GM12878 (cell line): ENCODE measurements at regions not wholly inside any gene's neighbourhood (a gene's known extent, or its start where the extent isn't known, plus 50 kb on each side); places are given as distances from the start of the nearest gene placed in this dataset.

Experiments used
- ATAC-seq: fragments of 200-7000 bp; cut with Tn5 transposase; 3 replicates; pipeline ENCODE4 v1.9.1; 2020; ENCODE audit warnings: mild to moderate bottlenecking, moderate library complexity
- BruUV-seq: library from RNA; stranded (reverse); fragments of 400-500 nt; replicated peaks from 2 replicates; lab custom pipeline; 2021; lab: Mats Ljungman, UMichigan
- CTCF ChIA-PET: fragments of 300-600 bp; sonication (Branson Sonifier 250); formaldehyde crosslinking; extraction: SDS; loops from one replicate; lab custom pipeline; 2021; ENCODE audit warnings: inconsistent platforms; lab: Yijun Ruan, JAX
- POLR2A ChIA-PET: fragments of 350-600 bp; formaldehyde crosslinking; extraction: SDS; loops from one replicate; lab custom pipeline; 2021; ENCODE audit warnings: inconsistent platforms; lab: Charles Lee
- RAD21 ChIA-PET: fragments of 300-600 bp; sonication (Branson Sonifier 250); formaldehyde crosslinking; loops from one replicate; lab custom pipeline; 2023; ENCODE audit warnings: antibody characterized with exemption; ENCODE audit not compliant: unreplicated experiment; lab: Charles Lee
- SMC1A ChIA-PET: fragments of 300-600 bp; sonication (Branson Sonifier 250); formaldehyde crosslinking; loops from one replicate; lab custom pipeline; 2023; ENCODE audit not compliant: unreplicated experiment, uncharacterized antibody; lab: Charles Lee
- DNase-seq: peaks from one replicate; pipeline ENCODE4 v3.0.0-alpha.2; 2011; ENCODE audit warnings: low read depth, low spot score
- FAIRE-seq: peaks from 3 replicates; lab custom pipeline; 2011; peaks lifted over from hg19 to GRCh38; lab: Jason Lieb, UNC
- H2AFZ ChIP-seq: 2 replicates; pipeline ENCODE4 v1.6.0; 2011; ENCODE audit warnings: low read depth, low read length, control low read depth; ENCODE audit not compliant: control insufficient read depth
- H3K27ac ChIP-seq: 2 replicates; pipeline ENCODE4 v1.5.1; 2011; ENCODE audit warnings: control low read depth; ENCODE audit not compliant: control insufficient read depth, insufficient read depth
- H3K27me3 ChIP-seq, 2 experiments: replicated peaks in 1 of 2; 2 replicates each; pipeline versions ENCODE4 v1.6.0 to v1.6.1; 2011; ENCODE audit warnings: low read length in 1 of 2; ENCODE audit not compliant: control insufficient read depth in 2 of 2, insufficient read depth in 2 of 2
- H3K36me3 ChIP-seq, 2 experiments: 2 replicates each; pipeline ENCODE4 v1.5.1; 2011; ENCODE audit warnings: low read length in 1 of 2; ENCODE audit not compliant: control insufficient read depth in 2 of 2, insufficient read depth in 2 of 2
- H3K4me1 ChIP-seq: 2 replicates; pipeline ENCODE4 v1.6.1; 2011; ENCODE audit warnings: mild to moderate bottlenecking, low read length, moderate library complexity, mixed read lengths; ENCODE audit not compliant: control insufficient read depth, insufficient read depth
- H3K4me2 ChIP-seq: 2 replicates; pipeline ENCODE4 v1.6.0; 2011; ENCODE audit warnings: control low read depth; ENCODE audit not compliant: control insufficient read depth, insufficient read depth
- H3K4me3 ChIP-seq: fragments of 200-600 bp; sonication (generic); 2 replicates; pipeline ENCODE4 v1.5.1; 2016
- H3K79me2 ChIP-seq: 2 replicates; pipeline ENCODE4 v1.6.0; 2011; ENCODE audit warnings: low read length; ENCODE audit not compliant: control insufficient read depth, insufficient read depth
- H3K9ac ChIP-seq: 2 replicates; pipeline ENCODE4 v1.8.0; 2011; ENCODE audit warnings: low read length, control low read depth, mixed read lengths; ENCODE audit not compliant: control insufficient read depth, insufficient read depth
- H3K9me3 ChIP-seq: replicated peaks from 3 replicates; pipeline ENCODE4 v1.5.1; 2011; ENCODE audit warnings: mild to moderate bottlenecking, low read length; ENCODE audit not compliant: control insufficient read depth, insufficient read depth
- H4K20me1 ChIP-seq: 2 replicates; pipeline ENCODE4 v1.6.0; 2011; ENCODE audit not compliant: control insufficient read depth, insufficient read depth
- FOXM1 ChIP-seq: IDR thresholded peaks from 2 replicates; pipeline ENCODE4 v1.6.1; 2012; ENCODE audit warnings: low read depth, mild to moderate bottlenecking, inconsistent platforms, low read length, moderate library complexity
- GABPA ChIP-seq: IDR thresholded peaks from 2 replicates; pipeline ENCODE4 v1.6.1; 2014; ENCODE audit warnings: antibody characterized with exemption, low read depth, mild to moderate bottlenecking, inconsistent platforms
- KLF5 ChIP-seq: fragments of 450-650 bp; IDR thresholded peaks from 2 replicates; pipeline ENCODE4 v1.6.1; 2014; ENCODE audit warnings: mild to moderate bottlenecking; ENCODE audit not compliant: partially characterized antibody
- MEF2A ChIP-seq: IDR thresholded peaks from 2 replicates; pipeline ENCODE4 v1.6.1; 2011; ENCODE audit warnings: low read depth, mild to moderate bottlenecking, low read length, moderate library complexity; ENCODE audit not compliant: insufficient read depth
- NFIC ChIP-seq: IDR thresholded peaks from 2 replicates; pipeline ENCODE4 v1.6.1; 2012; ENCODE audit warnings: low read depth, mild to moderate bottlenecking, inconsistent platforms, low read length, moderate library complexity
- SIX5 ChIP-seq: IDR thresholded peaks from 2 replicates; pipeline ENCODE4 v1.6.1; 2011; ENCODE audit warnings: mild to moderate bottlenecking, low read depth, low read length, moderate library complexity; ENCODE audit not compliant: severe bottlenecking
- STAT3 ChIP-seq: IDR thresholded peaks from 2 replicates; pipeline ENCODE4 v1.6.1; 2011; ENCODE audit warnings: low read depth, low read length, improper control_type of control experiment
- TAF1 ChIP-seq: IDR thresholded peaks from 2 replicates; pipeline ENCODE4 v1.6.1; 2011; ENCODE audit warnings: mild to moderate bottlenecking, low read depth, low read length, borderline replicate concordance
- ZBED1 ChIP-seq: IDR thresholded peaks from 2 replicates; pipeline ENCODE4 v1.6.1; 2016; ENCODE audit warnings: borderline replicate concordance
- WGBS: methylation state at CpG from one replicate; pipeline ENCODE4 v1.1.6; 2016; ENCODE audit warnings: low lambda C conversion rate; ENCODE audit not compliant: insufficient replicate concordance, insufficient coverage; ENCODE audit errors: missing lambda C conversion rate; 5-methylcytosine and 5-hydroxymethylcytosine counted together
- in situ Hi-C: fragments of 300-500 bp; cut with MboI; formaldehyde crosslinking; loops from 9 replicates; pipeline ENCODE4 v1.14.3; 2018; ENCODE audit warnings: mixed read lengths
- intact Hi-C: fragments of 100-400 bp; cut with micrococcal nuclease; formaldehyde crosslinking; loops from one replicate; pipeline ENCODE4 v1.14.2; 2022; ENCODE audit not compliant: unreplicated experiment
- TF ChIP-seq, protein P1 (sequence below): IDR thresholded peaks from 2 replicates; pipeline ENCODE4 v1.6.1; 2012; ENCODE audit warnings: low read depth, low read length, improper control_type of control experiment
- TF ChIP-seq, protein P2 (sequence below): IDR thresholded peaks from 2 replicates; pipeline ENCODE4 v1.6.1; 2012; ENCODE audit warnings: improper control_type of control experiment, low read depth, low read length; ENCODE audit not compliant: insufficient replicate concordance
- TF ChIP-seq, protein P3 (sequence below): fragments of 450-650 bp; IDR thresholded peaks from 2 replicates; pipeline ENCODE4 v1.6.1; 2016; ENCODE audit warnings: mild to moderate bottlenecking, moderate library complexity, borderline replicate concordance

DNA sequence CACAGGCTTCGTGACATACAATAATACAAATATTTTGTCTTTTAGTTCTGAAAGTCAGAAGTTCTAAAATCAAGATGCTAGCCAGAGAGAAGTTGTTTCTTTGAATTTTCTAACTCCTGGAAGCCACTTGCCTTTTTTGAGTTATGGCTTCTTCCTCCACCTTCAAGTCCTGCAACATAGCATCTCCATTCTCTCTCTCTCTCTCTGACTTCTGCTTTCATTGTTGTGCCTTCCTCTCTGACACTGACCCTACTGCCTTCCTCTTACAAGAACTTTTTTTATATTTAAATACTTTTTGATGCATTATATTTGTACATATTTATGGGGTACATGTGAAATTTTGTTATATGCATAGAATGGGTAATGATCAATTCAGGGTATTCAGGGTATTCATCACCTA is 205.9 kb downstream of the MAP2K6 start:
- POLR2A ChIA-PET, result interaction anchor here (0.6 kb wide), 1 partner anchor 13 kb away, joined by 3 read pairs; no protein-coding TSS in a partner anchor
- no peak overlapping the region for H3K27ac ChIP-seq
- ATAC-seq, result no peak
- no peaks in the 10 kb centered on the region for H3K9me3 ChIP-seq
- no peak overlapping the region for H3K4me2 ChIP-seq
- no peaks in the 10 kb centered on the region for H3K27me3 ChIP-seq
- no peaks in the 10 kb centered on the region for H3K4me1 ChIP-seq
- no peak overlapping the region for H3K9ac ChIP-seq
- H3K79me2 ChIP-seq, result no peaks in the 10 kb centered on the region
- RAD21 ChIA-PET, result no interaction called here
- no peaks in the 10 kb centered on the region for H4K20me1 ChIP-seq
- DNase-seq, result no peak
- H2AFZ ChIP-seq, result no peak overlapping the region
- WGBS, result 0% methylated on average over 1 of the region's 1 CpG
- intact Hi-C loops (loop anchor here (5.0 kb wide), 1 partner anchor 52 kb away; no protein-coding TSS in a partner anchor), in situ Hi-C loops (no loop called here)
- SMC1A ChIA-PET, result interaction anchor here (2.0 kb wide), 1 partner anchor 13 kb away, joined by 7 read pairs; no protein-coding TSS in a partner anchor
- H3K4me3 ChIP-seq, result no peak overlapping the region
- no peak for FAIRE-seq
- CTCF ChIA-PET, result interaction anchor here (2.6 kb wide), 1 partner anchor 13 kb away, joined by 7 read pairs; no protein-coding TSS in a partner anchor
- no peaks in the 10 kb centered on the region for H3K36me3 ChIP-seq
- BruUV-seq, result no TSS peak
- no peak for TF ChIP-seq STAT3
- no peak for TF ChIP-seq NFIC
- no peak for TF ChIP-seq SIX5
- TF ChIP-seq GABPA, result no peak
- TF ChIP-seq, protein P1, sequence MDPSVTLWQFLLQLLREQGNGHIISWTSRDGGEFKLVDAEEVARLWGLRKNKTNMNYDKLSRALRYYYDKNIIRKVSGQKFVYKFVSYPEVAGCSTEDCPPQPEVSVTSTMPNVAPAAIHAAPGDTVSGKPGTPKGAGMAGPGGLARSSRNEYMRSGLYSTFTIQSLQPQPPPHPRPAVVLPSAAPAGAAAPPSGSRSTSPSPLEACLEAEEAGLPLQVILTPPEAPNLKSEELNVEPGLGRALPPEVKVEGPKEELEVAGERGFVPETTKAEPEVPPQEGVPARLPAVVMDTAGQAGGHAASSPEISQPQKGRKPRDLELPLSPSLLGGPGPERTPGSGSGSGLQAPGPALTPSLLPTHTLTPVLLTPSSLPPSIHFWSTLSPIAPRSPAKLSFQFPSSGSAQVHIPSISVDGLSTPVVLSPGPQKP, result no peak
- TF ChIP-seq, protein P2, sequence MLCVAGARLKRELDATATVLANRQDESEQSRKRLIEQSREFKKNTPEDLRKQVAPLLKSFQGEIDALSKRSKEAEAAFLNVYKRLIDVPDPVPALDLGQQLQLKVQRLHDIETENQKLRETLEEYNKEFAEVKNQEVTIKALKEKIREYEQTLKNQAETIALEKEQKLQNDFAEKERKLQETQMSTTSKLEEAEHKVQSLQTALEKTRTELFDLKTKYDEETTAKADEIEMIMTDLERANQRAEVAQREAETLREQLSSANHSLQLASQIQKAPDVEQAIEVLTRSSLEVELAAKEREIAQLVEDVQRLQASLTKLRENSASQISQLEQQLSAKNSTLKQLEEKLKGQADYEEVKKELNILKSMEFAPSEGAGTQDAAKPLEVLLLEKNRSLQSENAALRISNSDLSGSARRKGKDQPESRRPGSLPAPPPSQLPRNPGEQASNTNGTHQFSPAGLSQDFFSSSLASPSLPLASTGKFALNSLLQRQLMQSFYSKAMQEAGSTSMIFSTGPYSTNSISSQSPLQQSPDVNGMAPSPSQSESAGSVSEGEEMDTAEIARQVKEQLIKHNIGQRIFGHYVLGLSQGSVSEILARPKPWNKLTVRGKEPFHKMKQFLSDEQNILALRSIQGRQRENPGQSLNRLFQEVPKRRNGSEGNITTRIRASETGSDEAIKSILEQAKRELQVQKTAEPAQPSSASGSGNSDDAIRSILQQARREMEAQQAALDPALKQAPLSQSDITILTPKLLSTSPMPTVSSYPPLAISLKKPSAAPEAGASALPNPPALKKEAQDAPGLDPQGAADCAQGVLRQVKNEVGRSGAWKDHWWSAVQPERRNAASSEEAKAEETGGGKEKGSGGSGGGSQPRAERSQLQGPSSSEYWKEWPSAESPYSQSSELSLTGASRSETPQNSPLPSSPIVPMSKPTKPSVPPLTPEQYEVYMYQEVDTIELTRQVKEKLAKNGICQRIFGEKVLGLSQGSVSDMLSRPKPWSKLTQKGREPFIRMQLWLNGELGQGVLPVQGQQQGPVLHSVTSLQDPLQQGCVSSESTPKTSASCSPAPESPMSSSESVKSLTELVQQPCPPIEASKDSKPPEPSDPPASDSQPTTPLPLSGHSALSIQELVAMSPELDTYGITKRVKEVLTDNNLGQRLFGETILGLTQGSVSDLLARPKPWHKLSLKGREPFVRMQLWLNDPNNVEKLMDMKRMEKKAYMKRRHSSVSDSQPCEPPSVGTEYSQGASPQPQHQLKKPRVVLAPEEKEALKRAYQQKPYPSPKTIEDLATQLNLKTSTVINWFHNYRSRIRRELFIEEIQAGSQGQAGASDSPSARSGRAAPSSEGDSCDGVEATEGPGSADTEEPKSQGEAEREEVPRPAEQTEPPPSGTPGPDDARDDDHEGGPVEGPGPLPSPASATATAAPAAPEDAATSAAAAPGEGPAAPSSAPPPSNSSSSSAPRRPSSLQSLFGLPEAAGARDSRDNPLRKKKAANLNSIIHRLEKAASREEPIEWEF, result no peak
- no peak for TF ChIP-seq KLF5
- TF ChIP-seq ZBED1, result no peak
- no peak for TF ChIP-seq MEF2A
- no peak for TF ChIP-seq FOXM1
- TF ChIP-seq, protein P3, sequence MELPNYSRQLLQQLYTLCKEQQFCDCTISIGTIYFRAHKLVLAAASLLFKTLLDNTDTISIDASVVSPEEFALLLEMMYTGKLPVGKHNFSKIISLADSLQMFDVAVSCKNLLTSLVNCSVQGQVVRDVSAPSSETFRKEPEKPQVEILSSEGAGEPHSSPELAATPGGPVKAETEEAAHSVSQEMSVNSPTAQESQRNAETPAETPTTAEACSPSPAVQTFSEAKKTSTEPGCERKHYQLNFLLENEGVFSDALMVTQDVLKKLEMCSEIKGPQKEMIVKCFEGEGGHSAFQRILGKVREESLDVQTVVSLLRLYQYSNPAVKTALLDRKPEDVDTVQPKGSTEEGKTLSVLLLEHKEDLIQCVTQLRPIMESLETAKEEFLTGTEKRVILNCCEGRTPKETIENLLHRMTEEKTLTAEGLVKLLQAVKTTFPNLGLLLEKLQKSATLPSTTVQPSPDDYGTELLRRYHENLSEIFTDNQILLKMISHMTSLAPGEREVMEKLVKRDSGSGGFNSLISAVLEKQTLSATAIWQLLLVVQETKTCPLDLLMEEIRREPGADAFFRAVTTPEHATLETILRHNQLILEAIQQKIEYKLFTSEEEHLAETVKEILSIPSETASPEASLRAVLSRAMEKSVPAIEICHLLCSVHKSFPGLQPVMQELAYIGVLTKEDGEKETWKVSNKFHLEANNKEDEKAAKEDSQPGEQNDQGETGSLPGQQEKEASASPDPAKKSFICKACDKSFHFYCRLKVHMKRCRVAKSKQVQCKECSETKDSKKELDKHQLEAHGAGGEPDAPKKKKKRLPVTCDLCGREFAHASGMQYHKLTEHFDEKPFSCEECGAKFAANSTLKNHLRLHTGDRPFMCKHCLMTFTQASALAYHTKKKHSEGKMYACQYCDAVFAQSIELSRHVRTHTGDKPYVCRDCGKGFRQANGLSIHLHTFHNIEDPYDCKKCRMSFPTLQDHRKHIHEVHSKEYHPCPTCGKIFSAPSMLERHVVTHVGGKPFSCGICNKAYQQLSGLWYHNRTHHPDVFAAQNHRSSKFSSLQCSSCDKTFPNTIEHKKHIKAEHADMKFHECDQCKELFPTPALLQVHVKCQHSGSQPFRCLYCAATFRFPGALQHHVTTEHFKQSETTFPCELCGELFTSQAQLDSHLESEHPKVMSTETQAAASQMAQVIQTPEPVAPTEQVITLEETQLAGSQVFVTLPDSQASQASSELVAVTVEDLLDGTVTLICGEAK, result no peak
- TF ChIP-seq TAF1, result no peak
